Prostate gland (tissue), 2 donors: ENCODE measurements at regions not wholly inside any gene's neighbourhood (a gene's known extent, or its start where the extent isn't known, plus 50 kb on each side); places are given as distances from the start of the nearest gene placed in this dataset.

Source experiments
- DNase-seq: peaks from one replicate; pipeline ENCODE4 v3.0.0-alpha.2; 2019; ENCODE audit warnings: low spot score
- H3K27ac ChIP-seq, 2 donors: fragments of 200-600 bp; sonication (generic); 2 replicates each; pipeline ENCODE4 v1.5.1; 2017 to 2019
- H3K27me3 ChIP-seq: fragments of 200-600 bp; sonication (generic); replicated peaks from 2 replicates; pipeline ENCODE4 v1.5.1; 2019; ENCODE audit not compliant: insufficient read depth
- H3K36me3 ChIP-seq, 2 donors: fragments of 200-600 bp; sonication (generic); 1 replicate in 1 of 2; 2 replicates in 1 of 2; pipeline versions ENCODE4 v1.5.1 to v1.8.1; 2017 to 2019
- H3K4me1 ChIP-seq: fragments of 200-600 bp; sonication (generic); replicated peaks from 2 replicates; pipeline ENCODE4 v1.5.1; 2019
- H3K4me3 ChIP-seq, 2 donors: fragments of 200-600 bp; sonication (generic); 2 replicates each; pipeline ENCODE4 v1.5.1; 2017 to 2019
- H3K9me3 ChIP-seq: fragments of 200-600 bp; sonication (generic); 2 replicates; pipeline ENCODE4 v1.5.1; 2017
- CTCF ChIP-seq, 4 experiments: fragments of 200-600 bp in 2 of 4; fragments of 450-650 bp in 2 of 4; sonication (generic) in 2 of 4; IDR thresholded peaks; 1 replicate in 3 of 4; 2 replicates in 1 of 4; pipeline ENCODE4 v1.5.1; 2016 to 2019; ENCODE audit warnings: antibody characterized with exemption in 4 of 4, mild to moderate bottlenecking in 2 of 4, moderate library complexity in 2 of 4
- POLR2A ChIP-seq: fragments of 450-650 bp; IDR thresholded peaks from one replicate; pipeline ENCODE4 v1.6.1; 2016; ENCODE audit warnings: antibody characterized with exemption, mild to moderate bottlenecking
- POLR2AphosphoS5 ChIP-seq: sonication (generic); formaldehyde crosslinking; IDR thresholded peaks from one replicate; pipeline ENCODE4 v1.6.1; 2017; ENCODE audit warnings: antibody characterized with exemption
- WGBS: methylation state at CpG from one replicate; pipeline ENCODE4 v1.1.5; 2018; 5-methylcytosine and 5-hydroxymethylcytosine counted together
- intact Hi-C: fragments of 100-400 bp; cut with DNase I; formaldehyde crosslinking; loops from one replicate; pipeline ENCODE4 v1.14.2; 2022

- no peaks in the 10 kb centered on the region for H3K4me1 ChIP-seq
- H3K9me3 ChIP-seq, result no peaks in the 10 kb centered on the region
- no peak for DNase-seq
- TF ChIP-seq POLR2AphosphoS5 (no peak), POLR2A (no peak), CTCF (IDR thresholded peaks at IDR 0.05) (no peak)
- no peaks in the 10 kb centered on the region for H3K36me3 ChIP-seq
- WGBS, result 60% methylated on average over 2 of the region's 2 CpGs
- no peak overlapping the region for H3K4me3 ChIP-seq
- no peak overlapping the region for H3K27ac ChIP-seq
- H3K27me3 ChIP-seq, result no peaks in the 10 kb centered on the region
- intact Hi-C loops, result no loop called here
Observed at GRCh38 chr18:33959609-33960008, 265.1 kb downstream of the NOL4 start.

GRCh38 chr18:33957707-33958106, 267.0 kb downstream of the NOL4 start:
- Histone ChIP-seq H3K4me1 (no peaks in the 10 kb centered on the region), H3K27me3 (no peaks in the 10 kb centered on the region), H3K27ac (no peak overlapping the region), H3K36me3 (no peaks in the 10 kb centered on the region), H3K4me3 (no peak overlapping the region), H3K9me3 (no peaks in the 10 kb centered on the region)
- 42% methylated on average over 5 of the region's 5 CpGs for WGBS
- DNase-seq, result no peak
- intact Hi-C loops, result no loop called here
- TF ChIP-seq POLR2A (no peak), CTCF (IDR thresholded peaks at IDR 0.05) (no peak), POLR2AphosphoS5 (no peak)

- no peak for TF ChIP-seq POLR2A
- TF ChIP-seq CTCF (IDR thresholded peaks at IDR 0.05), result no peak
- no peak for TF ChIP-seq POLR2AphosphoS5
- intact Hi-C loops, result no loop called here
- H3K4me1 ChIP-seq, result no peaks in the 10 kb centered on the region
- no peak for DNase-seq
- H3K27me3 ChIP-seq, result no peaks in the 10 kb centered on the region
- 60% methylated on average over 1 of the region's 1 CpG for WGBS
- no peaks in the 10 kb centered on the region for H3K36me3 ChIP-seq
- H3K27ac ChIP-seq, result no peak overlapping the region
- no peaks in the 10 kb centered on the region for H3K9me3 ChIP-seq
- no peak overlapping the region for H3K4me3 ChIP-seq
Observed at GRCh38 chr18:33951031-33951430, 273.7 kb downstream of the NOL4 start.

GRCh38 chr18:33946336-33946735, 278.4 kb downstream of the NOL4 start:
- no peaks in the 10 kb centered on the region for H3K36me3 ChIP-seq
- intact Hi-C loops, result no loop called here
- no peaks in the 10 kb centered on the region for H3K27me3 ChIP-seq
- no peaks in the 10 kb centered on the region for H3K9me3 ChIP-seq
- no peak for DNase-seq
- H3K4me3 ChIP-seq, result no peak overlapping the region
- WGBS, result 95% methylated on average over 1 of the region's 1 CpG
- TF ChIP-seq CTCF (IDR thresholded peaks at IDR 0.05) (no peak), POLR2A (no peak), POLR2AphosphoS5 (no peak)
- no peaks in the 10 kb centered on the region for H3K4me1 ChIP-seq
- H3K27ac ChIP-seq, result no peak overlapping the region

DNA sequence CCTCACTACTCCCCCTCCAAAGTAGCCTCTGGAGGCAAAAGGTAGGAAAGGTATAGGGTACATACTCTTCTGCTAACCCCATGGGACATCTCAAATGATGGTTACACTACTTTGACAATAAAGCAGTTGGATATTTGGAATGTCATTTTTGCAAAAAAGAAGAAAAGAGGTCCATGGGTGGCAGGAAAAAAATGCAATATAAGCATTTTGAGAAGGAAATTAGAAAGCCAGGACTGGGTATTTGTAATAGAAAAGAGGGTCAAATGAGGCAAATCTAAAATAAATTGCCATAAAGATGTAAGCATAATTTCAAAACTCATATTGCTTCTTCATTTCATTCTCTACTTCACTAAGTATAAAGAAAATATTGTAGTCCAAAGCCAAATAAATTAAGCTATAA, 280.2 kb downstream of the NOL4 start:
- Histone ChIP-seq H3K4me1 (no peaks in the 10 kb centered on the region), H3K36me3 (no peaks in the 10 kb centered on the region)
- no peak for TF ChIP-seq POLR2AphosphoS5

More for the DNA sequence above, 280.2 kb downstream of the NOL4 start:
- intact Hi-C loops, result no loop called here
- no peak overlapping the region for H3K27ac ChIP-seq
- no peak for DNase-seq
- H3K4me3 ChIP-seq, result no peak overlapping the region
- H3K9me3 ChIP-seq, result no peaks in the 10 kb centered on the region
- H3K27me3 ChIP-seq, result no peaks in the 10 kb centered on the region
